ENCODE measurements at regions not wholly inside any gene's neighbourhood (a gene's known extent, or its start where the extent isn't known, plus 50 kb on each side); places are given as distances from the start of the nearest gene placed in this dataset.

- Histone ChIP-seq H3K9me3 (ENCODE audit: control insufficient read depth, insufficient read depth, low read length) (no peaks in the 10 kb centered on the region), H3K79me2 (ENCODE audit: control insufficient read depth, low read length) (no peaks in the 10 kb centered on the region), H3K9me2 (replicated peaks; ENCODE audit: control insufficient read depth, low read length) (no peaks in the 10 kb centered on the region), H3K4me3 (ENCODE audit: low read length) (no peak overlapping the region), H3K27ac (ENCODE audit: low read depth, low read length) (no peak overlapping the region), H3F3A (ENCODE audit: control insufficient read depth, insufficient read depth) (no peaks in the 10 kb centered on the region), H3K36me3 (ENCODE audit: control insufficient read depth, low read length) (no peaks in the 10 kb centered on the region), H4K20me1 (ENCODE audit: control insufficient read depth, insufficient read depth, low read depth, low read length) (no peaks in the 10 kb centered on the region), H3K4me1 (ENCODE audit: control insufficient read depth, low read length) (no peaks in the 10 kb centered on the region), H3K4me2 (ENCODE audit: low read length) (no peak overlapping the region), H3K27me3 (ENCODE audit: control insufficient read depth, low read length) (no peaks in the 10 kb centered on the region)
- TF ChIP-seq, protein P1, sequence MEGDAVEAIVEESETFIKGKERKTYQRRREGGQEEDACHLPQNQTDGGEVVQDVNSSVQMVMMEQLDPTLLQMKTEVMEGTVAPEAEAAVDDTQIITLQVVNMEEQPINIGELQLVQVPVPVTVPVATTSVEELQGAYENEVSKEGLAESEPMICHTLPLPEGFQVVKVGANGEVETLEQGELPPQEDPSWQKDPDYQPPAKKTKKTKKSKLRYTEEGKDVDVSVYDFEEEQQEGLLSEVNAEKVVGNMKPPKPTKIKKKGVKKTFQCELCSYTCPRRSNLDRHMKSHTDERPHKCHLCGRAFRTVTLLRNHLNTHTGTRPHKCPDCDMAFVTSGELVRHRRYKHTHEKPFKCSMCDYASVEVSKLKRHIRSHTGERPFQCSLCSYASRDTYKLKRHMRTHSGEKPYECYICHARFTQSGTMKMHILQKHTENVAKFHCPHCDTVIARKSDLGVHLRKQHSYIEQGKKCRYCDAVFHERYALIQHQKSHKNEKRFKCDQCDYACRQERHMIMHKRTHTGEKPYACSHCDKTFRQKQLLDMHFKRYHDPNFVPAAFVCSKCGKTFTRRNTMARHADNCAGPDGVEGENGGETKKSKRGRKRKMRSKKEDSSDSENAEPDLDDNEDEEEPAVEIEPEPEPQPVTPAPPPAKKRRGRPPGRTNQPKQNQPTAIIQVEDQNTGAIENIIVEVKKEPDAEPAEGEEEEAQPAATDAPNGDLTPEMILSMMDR (IDR thresholded peaks at IDR 0.05; ENCODE audit: low read depth, low read length, poor library complexity, severe bottlenecking): no peak
- TF ChIP-seq EZH2phosphoT487 (IDR thresholded peaks at IDR 0.05; ENCODE audit: borderline replicate concordance, low read length): no peak
These were observed 94.8 kb upstream of the SRD5A2 start for GRCh38 chr2:31675485-31675901.

- Histone ChIP-seq H3K36me3 (ENCODE audit: control insufficient read depth, low read length) (no peaks in the 10 kb centered on the region), H3K9me2 (replicated peaks; ENCODE audit: control insufficient read depth, low read length) (no peaks in the 10 kb centered on the region), H3K4me1 (ENCODE audit: control insufficient read depth, low read length) (no peaks in the 10 kb centered on the region), H3K4me2 (ENCODE audit: low read length) (no peak overlapping the region), H3K27me3 (ENCODE audit: control insufficient read depth, low read length) (no peaks in the 10 kb centered on the region), H4K20me1 (ENCODE audit: control insufficient read depth, insufficient read depth, low read depth, low read length) (no peaks in the 10 kb centered on the region), H3K27ac (ENCODE audit: low read depth, low read length) (no peak overlapping the region), H3K4me3 (ENCODE audit: low read length) (no peak overlapping the region), H3K79me2 (ENCODE audit: control insufficient read depth, low read length) (no peaks in the 10 kb centered on the region), H3K9me3 (ENCODE audit: control insufficient read depth, insufficient read depth, low read length) (no peaks in the 10 kb centered on the region), H3F3A (ENCODE audit: control insufficient read depth, insufficient read depth) (no peaks in the 10 kb centered on the region)
- TF ChIP-seq EZH2phosphoT487 (IDR thresholded peaks at IDR 0.05; ENCODE audit: borderline replicate concordance, low read length): no peak
- TF ChIP-seq, protein P1 (IDR thresholded peaks at IDR 0.05; ENCODE audit: low read depth, low read length, poor library complexity, severe bottlenecking): no peak
These were observed 93.7 kb upstream of the SRD5A2 start for GRCh38 chr2:31674446-31674845.

GRCh38 chr2:31666878-31667277 is 86.1 kb upstream of the SRD5A2 start:
- no peak for TF ChIP-seq EZH2phosphoT487 (IDR thresholded peaks at IDR 0.05; ENCODE audit: borderline replicate concordance, low read length)
- TF ChIP-seq, protein P1 (IDR thresholded peaks at IDR 0.05; ENCODE audit: low read depth, low read length, poor library complexity, severe bottlenecking): no peak
- Histone ChIP-seq H3K9me3 (ENCODE audit: control insufficient read depth, insufficient read depth, low read length) (no peaks in the 10 kb centered on the region), H3K79me2 (ENCODE audit: control insufficient read depth, low read length) (no peaks in the 10 kb centered on the region), H3K4me1 (ENCODE audit: control insufficient read depth, low read length) (no peaks in the 10 kb centered on the region), H3F3A (ENCODE audit: control insufficient read depth, insufficient read depth) (no peaks in the 10 kb centered on the region), H3K27me3 (ENCODE audit: control insufficient read depth, low read length) (no peaks in the 10 kb centered on the region), H4K20me1 (ENCODE audit: control insufficient read depth, insufficient read depth, low read depth, low read length) (no peaks in the 10 kb centered on the region), H3K27ac (ENCODE audit: low read depth, low read length) (no peak overlapping the region), H3K4me2 (ENCODE audit: low read length) (no peak overlapping the region), H3K4me3 (ENCODE audit: low read length) (no peak overlapping the region), H3K9me2 (replicated peaks; ENCODE audit: control insufficient read depth, low read length) (no peaks in the 10 kb centered on the region), H3K36me3 (ENCODE audit: control insufficient read depth, low read length) (no peaks in the 10 kb centered on the region)
